Mesendoderm (in vitro differentiated cells): ENCODE measurements at regions not wholly inside any gene's neighbourhood (a gene's known extent, or its start where the extent isn't known, plus 50 kb on each side); places are given as distances from the start of the nearest gene placed in this dataset.
A peak's percentile ranks its signal among the peaks of the same experiment; 100 is the strongest.

Experiments used
- DNase-seq: peaks from one replicate; pipeline ENCODE4 v3.0.0; 2013
- H2AK5ac ChIP-seq: 2 replicates; pipeline ENCODE4 v1.6.1; 2013; ENCODE audit warnings: low read length, inconsistent platforms
- H2BK120ac ChIP-seq: 2 replicates; pipeline ENCODE4 v1.6.1; 2013; ENCODE audit warnings: low read depth, mild to moderate bottlenecking, low read length, moderate library complexity, mixed read lengths
- H2BK15ac ChIP-seq: replicated peaks from 2 replicates; pipeline ENCODE4 v1.6.1; 2013; ENCODE audit warnings: low read depth, mild to moderate bottlenecking, moderate library complexity
- H2BK5ac ChIP-seq: 2 replicates; pipeline ENCODE4 v1.6.1; 2013; ENCODE audit warnings: low read length, inconsistent platforms
- H3K18ac ChIP-seq: 2 replicates; pipeline ENCODE4 v1.6.1; 2013; ENCODE audit warnings: mild to moderate bottlenecking, low read length, mixed read lengths
- H3K23ac ChIP-seq: one replicate; pipeline ENCODE4 v1.6.1; 2013; ENCODE audit warnings: low read length
- H3K27ac ChIP-seq: 2 replicates; pipeline ENCODE4 v1.5.1; 2013; ENCODE audit warnings: low read depth, mild to moderate bottlenecking, inconsistent platforms, low read length, moderate library complexity
- H3K27me3 ChIP-seq: 2 replicates; pipeline ENCODE4 v1.6.1; 2013; ENCODE audit warnings: low read length, control low read depth, mild to moderate bottlenecking, inconsistent platforms; ENCODE audit not compliant: insufficient read depth, poor library complexity
- H3K36me3 ChIP-seq: 2 replicates; pipeline ENCODE4 v1.6.1; 2013; ENCODE audit warnings: low read length, inconsistent platforms; ENCODE audit not compliant: control insufficient read depth, insufficient read depth
- H3K4ac ChIP-seq: one replicate; pipeline ENCODE4 v1.6.1; 2013; ENCODE audit warnings: low read depth, mild to moderate bottlenecking, low read length, moderate library complexity
- H3K4me1 ChIP-seq: 2 replicates; pipeline ENCODE4 v1.6.1; 2013; ENCODE audit warnings: low read depth, low read length, inconsistent platforms; ENCODE audit not compliant: control insufficient read depth
- H3K4me2 ChIP-seq: 2 replicates; pipeline ENCODE4 v1.6.1; 2013; ENCODE audit warnings: low read length
- H3K4me3 ChIP-seq: 2 replicates; pipeline ENCODE4 v1.5.1; 2013; ENCODE audit warnings: mild to moderate bottlenecking, low read length
- H3K56ac ChIP-seq: one replicate; pipeline ENCODE4 v1.6.1; 2013; ENCODE audit warnings: low read length
- H3K79me1 ChIP-seq: 2 replicates; pipeline ENCODE4 v1.6.1; 2013; ENCODE audit warnings: low read length, inconsistent platforms
- H3K79me2 ChIP-seq: 2 replicates; pipeline ENCODE4 v1.6.1; 2013; ENCODE audit warnings: mild to moderate bottlenecking, low read length; ENCODE audit not compliant: control insufficient read depth, insufficient read depth
- H3K9ac ChIP-seq: 2 replicates; pipeline ENCODE4 v1.6.1; 2013; ENCODE audit warnings: low read length, inconsistent platforms
- H4K5ac ChIP-seq: one replicate; pipeline ENCODE4 v1.6.1; 2013; ENCODE audit warnings: low read length
- H4K8ac ChIP-seq: one replicate; pipeline ENCODE4 v1.6.1; 2013; ENCODE audit warnings: low read depth, mild to moderate bottlenecking, control low read depth, low read length, moderate library complexity
- WGBS: extraction: QIAGEN DNeasy Blood & Tissue Kit; methylation state at CpG from one replicate; pipeline ENCODE4 v1.1.7; 2013; ENCODE audit warnings: low lambda C conversion rate, missing lambda C conversion rate; ENCODE audit not compliant: insufficient coverage; ENCODE audit errors: extremely low coverage; 5-methylcytosine and 5-hydroxymethylcytosine counted together

DNA sequence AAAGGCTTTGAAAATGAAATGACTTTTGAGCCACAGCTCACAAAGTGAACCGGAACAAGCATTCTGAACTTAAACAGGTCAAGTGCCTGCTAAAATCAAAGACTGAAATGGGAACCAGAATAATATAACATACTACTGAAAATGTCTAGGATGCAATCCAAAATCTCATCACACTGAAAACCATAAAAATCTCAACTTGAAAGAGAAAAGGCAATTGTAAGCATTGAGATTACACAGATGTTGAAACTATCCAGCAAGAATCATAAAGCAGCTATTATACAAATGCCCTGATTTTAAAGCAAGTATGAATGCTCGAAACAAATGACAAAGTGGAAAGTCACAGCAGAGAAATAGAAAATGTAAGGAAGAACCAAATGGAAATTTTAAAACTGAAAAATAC lies 211.5 kb upstream of the GAS1 start:
- no peak overlapping the region for H4K8ac ChIP-seq
- no peak overlapping the region for H2AK5ac ChIP-seq
- no peak overlapping the region for H3K18ac ChIP-seq
- no CpG with 5 or more reads among the region's 2 CpGs for WGBS
- no peak overlapping the region for H3K4ac ChIP-seq
- no peak overlapping the region for H4K5ac ChIP-seq
- no peaks in the 10 kb centered on the region for H3K79me1 ChIP-seq
- no peak overlapping the region for H2BK120ac ChIP-seq
- H3K23ac ChIP-seq = no peak overlapping the region
- H3K79me2 ChIP-seq = no peaks in the 10 kb centered on the region
- H3K27me3 ChIP-seq = no peaks in the 10 kb centered on the region
- H3K36me3 ChIP-seq = no peaks in the 10 kb centered on the region
- H3K4me1 ChIP-seq = no peaks in the 10 kb centered on the region
- no peak overlapping the region for H2BK5ac ChIP-seq
- no peak overlapping the region for H2BK15ac ChIP-seq
- no peak for DNase-seq
- H3K4me3 ChIP-seq = no peak overlapping the region
- H3K4me2 ChIP-seq = no peak overlapping the region
- no peak overlapping the region for H3K56ac ChIP-seq
- H3K27ac ChIP-seq = no peak overlapping the region
- no peak overlapping the region for H3K9ac ChIP-seq

DNA sequence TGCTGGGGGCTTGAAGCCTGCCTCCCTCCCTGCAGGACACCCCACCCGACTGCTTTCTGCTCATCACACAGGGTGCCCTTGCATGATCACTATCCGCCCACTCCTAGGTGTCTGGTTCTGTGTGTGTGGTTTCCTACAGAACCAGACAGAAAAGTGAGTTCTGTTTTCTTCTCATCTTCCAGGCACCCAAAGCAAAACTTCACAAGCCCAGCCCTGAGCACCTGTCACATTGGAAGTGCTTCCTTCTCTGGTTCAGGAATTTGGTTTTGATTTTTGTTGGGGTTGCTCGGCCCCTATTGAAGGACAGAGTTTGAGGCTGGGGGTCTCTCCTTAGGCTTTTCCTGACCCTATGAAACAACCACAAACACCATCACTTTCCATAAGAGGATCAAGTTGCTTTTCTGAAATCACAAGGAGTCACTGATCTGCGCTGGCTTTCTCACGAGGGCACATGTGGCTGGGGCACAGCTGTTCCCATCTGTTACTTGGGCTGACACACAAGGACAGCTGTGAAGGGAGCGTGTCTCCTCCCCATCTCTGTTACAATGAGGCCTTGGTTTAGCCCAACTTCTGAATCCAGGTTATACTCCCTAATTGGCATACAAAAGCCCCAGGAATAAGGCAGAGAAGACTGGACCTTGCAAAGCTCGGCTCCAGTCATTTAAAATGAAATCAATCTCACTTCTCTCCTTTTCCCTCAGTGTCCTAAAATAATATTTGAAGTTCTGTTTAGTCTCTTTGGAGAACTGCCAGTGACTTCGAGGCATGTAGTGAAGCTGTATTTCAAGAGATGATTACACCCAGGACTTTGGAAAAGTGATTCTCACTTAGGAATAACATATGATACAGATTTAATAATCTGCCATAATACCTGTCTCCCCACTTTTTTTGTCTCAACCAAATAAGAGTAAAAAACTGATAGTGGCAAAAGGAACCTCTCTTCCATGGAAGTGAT lies 213.1 kb upstream of the GAS1 start:
- Histone ChIP-seq H3K36me3 (no peaks in the 10 kb centered on the region), H3K27me3 (no peaks in the 10 kb centered on the region), H3K4ac (no peak overlapping the region), H3K79me2 (no peaks in the 10 kb centered on the region), H3K4me2 (no peak overlapping the region), H4K5ac (no peak overlapping the region), H3K4me3 (no peak overlapping the region), H2BK15ac (no peak overlapping the region), H4K8ac (no peak overlapping the region), H3K27ac (no peak overlapping the region), H3K79me1 (no peaks in the 10 kb centered on the region), H2AK5ac (no peak overlapping the region), H2BK120ac (no peak overlapping the region), H3K23ac (no peak overlapping the region), H2BK5ac (no peak overlapping the region), H3K18ac (no peak overlapping the region), H3K9ac (no peak overlapping the region), H3K56ac (no peak overlapping the region), H3K4me1 (no peaks in the 10 kb centered on the region)
- no CpG with 5 or more reads among the region's 8 CpGs for WGBS
- DNase-seq = no peak

DNA sequence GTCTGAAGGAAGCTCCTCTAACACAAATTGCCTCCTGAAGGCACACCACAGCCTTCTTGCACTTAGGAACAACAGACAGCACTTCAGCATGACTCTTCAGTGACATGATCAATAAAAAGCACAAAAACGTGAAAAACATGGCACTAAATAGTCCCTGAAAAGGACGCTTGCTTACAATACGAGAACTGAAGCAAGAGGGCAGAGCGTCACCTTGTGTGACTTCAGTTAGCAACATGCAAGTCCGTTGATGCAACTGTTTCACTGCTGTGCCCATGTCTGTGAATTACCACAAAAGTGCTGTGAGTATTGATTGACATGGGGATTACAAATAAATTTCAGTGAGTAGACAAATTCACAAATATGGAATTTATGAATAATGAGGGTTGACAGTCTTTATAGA lies 219.9 kb upstream of the GAS1 start:
- no CpG with 5 or more reads among the region's 5 CpGs for WGBS
- Histone ChIP-seq H3K18ac (no peak overlapping the region), H3K4me3 (no peak overlapping the region), H3K4me1 (no peaks in the 10 kb centered on the region), H3K79me1 (no peaks in the 10 kb centered on the region), H2AK5ac (no peak overlapping the region), H3K23ac (no peak overlapping the region), H3K79me2 (no peaks in the 10 kb centered on the region), H2BK120ac (no peak overlapping the region), H3K27me3 (no peaks in the 10 kb centered on the region), H3K36me3 (no peaks in the 10 kb centered on the region), H3K56ac (no peak overlapping the region), H3K9ac (no peak overlapping the region), H3K27ac (no peak overlapping the region), H4K8ac (no peak overlapping the region), H4K5ac (no peak overlapping the region), H3K4ac (no peak overlapping the region), H2BK5ac (no peak overlapping the region), H2BK15ac (no peak overlapping the region), H3K4me2 (no peak overlapping the region)
- DNase-seq = peak; percentile 14

DNA sequence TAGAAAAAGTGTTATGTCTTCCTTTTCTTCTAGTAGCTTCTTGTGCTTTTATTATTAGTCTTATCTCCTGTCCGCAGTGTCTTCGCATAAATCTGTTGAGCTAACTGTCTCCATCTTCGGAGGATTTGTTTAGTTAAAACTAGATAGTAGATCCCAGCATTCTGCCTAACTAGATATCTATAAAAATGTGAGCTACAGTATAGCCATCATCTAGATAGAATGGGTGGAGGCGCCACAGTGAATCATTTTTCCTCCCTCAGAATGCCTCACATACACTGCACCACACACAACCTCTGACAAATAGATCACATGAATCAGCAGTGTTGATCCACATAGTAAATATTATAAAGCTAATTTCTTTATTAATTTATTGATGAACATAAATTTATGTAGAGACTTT lies 220.3 kb upstream of the GAS1 start:
- H4K8ac ChIP-seq = no peak overlapping the region
- H2AK5ac ChIP-seq = no peak overlapping the region
- no peak overlapping the region for H4K5ac ChIP-seq
- H2BK5ac ChIP-seq = no peak overlapping the region
- no peaks in the 10 kb centered on the region for H3K27me3 ChIP-seq
- no peak overlapping the region for H3K4ac ChIP-seq
- no peak for DNase-seq
- H2BK15ac ChIP-seq = no peak overlapping the region
- no peak overlapping the region for H3K4me3 ChIP-seq
- H3K56ac ChIP-seq = no peak overlapping the region
- no peak overlapping the region for H3K4me2 ChIP-seq
- H2BK120ac ChIP-seq = no peak overlapping the region
- no peaks in the 10 kb centered on the region for H3K4me1 ChIP-seq
- no peak overlapping the region for H3K9ac ChIP-seq
- H3K36me3 ChIP-seq = no peaks in the 10 kb centered on the region
- H3K79me1 ChIP-seq = no peaks in the 10 kb centered on the region
- H3K18ac ChIP-seq = no peak overlapping the region
- no peak overlapping the region for H3K23ac ChIP-seq
- H3K79me2 ChIP-seq = no peaks in the 10 kb centered on the region
- no peak overlapping the region for H3K27ac ChIP-seq
- WGBS = no CpG with 5 or more reads among the region's 4 CpGs

DNA sequence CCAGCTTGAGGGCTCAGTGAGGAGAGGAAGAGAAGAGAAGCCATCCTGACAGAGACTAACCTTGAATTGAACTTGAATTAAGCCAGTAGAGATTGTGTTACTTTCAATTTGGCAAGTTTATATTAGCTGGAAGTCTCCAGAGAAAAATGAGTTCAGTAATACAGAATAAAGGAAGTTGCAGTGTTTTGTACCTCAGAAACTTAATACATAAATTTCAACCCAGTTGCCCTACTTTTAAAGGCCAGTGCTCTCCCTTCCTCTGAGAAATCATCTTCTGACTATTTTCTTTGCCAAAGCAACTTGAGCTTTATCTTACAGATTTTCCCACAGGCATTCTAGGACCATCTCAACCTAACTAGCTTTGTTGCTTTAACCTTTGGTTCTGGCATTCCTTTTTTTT lies 231.0 kb upstream of the GAS1 start:
- DNase-seq = no peak
- Histone ChIP-seq H3K9ac (no peak overlapping the region), H2BK5ac (no peak overlapping the region), H3K79me1 (no peaks in the 10 kb centered on the region), H4K8ac (no peak overlapping the region), H3K27me3 (no peaks in the 10 kb centered on the region), H4K5ac (no peak overlapping the region), H3K27ac (no peak overlapping the region), H2BK15ac (no peak overlapping the region), H3K18ac (no peak overlapping the region), H2AK5ac (no peak overlapping the region), H2BK120ac (no peak overlapping the region), H3K4ac (no peak overlapping the region), H3K56ac (no peak overlapping the region), H3K4me3 (no peak overlapping the region), H3K36me3 (no peaks in the 10 kb centered on the region), H3K4me1 (no peaks in the 10 kb centered on the region), H3K4me2 (no peak overlapping the region), H3K79me2 (no peaks in the 10 kb centered on the region), H3K23ac (no peak overlapping the region)
